GM21360 (cell line): ENCODE measurements at regions not wholly inside any gene's neighbourhood (a gene's known extent, or its start where the extent isn't known, plus 50 kb on each side); places are given as distances from the start of the nearest gene placed in this dataset.

Experiments
- ATAC-seq: cut with Tn5 transposase; IDR thresholded peaks from one replicate; pipeline ENCODE4 v1.9.1; 2021; ENCODE audit warnings: mild to moderate bottlenecking, moderate library complexity; ENCODE audit not compliant: unreplicated experiment

DNA sequence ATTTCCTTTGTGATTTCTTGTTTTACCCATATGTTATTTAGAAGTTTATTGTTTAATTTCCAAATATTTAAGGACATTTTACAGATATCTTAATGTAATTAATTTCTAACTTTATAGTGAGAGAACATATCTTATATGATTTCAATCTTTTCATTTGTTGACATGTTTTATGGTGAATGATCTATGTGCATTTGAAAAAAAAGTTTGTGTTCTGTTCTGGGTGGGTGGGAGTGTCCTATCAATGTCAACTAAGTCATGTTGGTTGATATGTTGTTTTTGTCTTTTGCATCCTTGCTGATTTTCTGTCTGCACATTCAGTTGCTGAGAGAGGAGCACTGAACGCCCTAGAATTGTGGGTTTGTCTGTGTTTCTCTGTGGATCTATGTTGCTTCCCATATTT lies 50.3 kb upstream of the CBFA2T3 start:
- ATAC-seq: no peak

- ATAC-seq: peak; percentile 55
Observed at GRCh38 chr16:89031715-89032659, 55.0 kb upstream of the CBFA2T3 start.

GRCh38 chr16:89033304-89033703 lies 56.3 kb upstream of the CBFA2T3 start:
- no peak for ATAC-seq

DNA sequence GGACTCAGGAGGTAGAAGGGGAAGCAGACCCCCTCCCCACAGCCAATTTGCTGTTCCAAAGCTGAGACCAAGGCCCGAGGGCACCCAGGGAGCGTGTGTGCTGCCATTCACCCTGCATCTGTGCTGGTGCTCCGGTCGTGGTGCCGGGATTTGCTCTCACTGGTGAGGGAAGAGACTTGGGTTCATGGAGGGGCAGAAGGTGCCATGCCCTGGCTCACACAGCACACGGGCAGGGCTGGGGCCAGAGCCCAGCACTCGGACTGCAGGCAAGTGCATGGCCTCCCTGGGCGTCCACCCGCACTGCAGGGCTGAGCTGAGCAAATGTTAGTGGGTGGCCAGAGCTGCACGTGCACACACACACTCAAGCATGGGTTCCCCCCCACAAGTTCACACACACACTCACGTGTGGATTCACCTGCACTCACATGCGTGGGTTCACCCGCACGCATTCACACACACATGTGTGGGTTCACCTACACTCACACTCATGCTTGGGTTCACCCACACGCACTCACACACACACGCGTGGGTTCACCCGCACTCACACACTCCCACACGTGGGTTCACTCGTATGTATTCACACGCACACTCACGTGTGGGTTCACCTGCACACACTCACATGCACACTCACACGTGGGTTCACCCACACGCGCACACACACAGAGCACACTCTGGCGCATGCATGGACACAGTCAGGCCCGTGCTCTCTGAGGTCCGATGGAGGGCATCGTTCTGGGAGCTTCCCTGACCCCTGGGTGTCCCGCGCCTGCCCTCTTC lies 57.0 kb upstream of the CBFA2T3 start:
- no peak for ATAC-seq

- ATAC-seq: no peak
Observed at GRCh38 chr16:89034573-89034961, 57.6 kb upstream of the CBFA2T3 start.

GRCh38 chr16:89034971-89035668 lies 58.1 kb upstream of the CBFA2T3 start:
- ATAC-seq: no peak

DNA sequence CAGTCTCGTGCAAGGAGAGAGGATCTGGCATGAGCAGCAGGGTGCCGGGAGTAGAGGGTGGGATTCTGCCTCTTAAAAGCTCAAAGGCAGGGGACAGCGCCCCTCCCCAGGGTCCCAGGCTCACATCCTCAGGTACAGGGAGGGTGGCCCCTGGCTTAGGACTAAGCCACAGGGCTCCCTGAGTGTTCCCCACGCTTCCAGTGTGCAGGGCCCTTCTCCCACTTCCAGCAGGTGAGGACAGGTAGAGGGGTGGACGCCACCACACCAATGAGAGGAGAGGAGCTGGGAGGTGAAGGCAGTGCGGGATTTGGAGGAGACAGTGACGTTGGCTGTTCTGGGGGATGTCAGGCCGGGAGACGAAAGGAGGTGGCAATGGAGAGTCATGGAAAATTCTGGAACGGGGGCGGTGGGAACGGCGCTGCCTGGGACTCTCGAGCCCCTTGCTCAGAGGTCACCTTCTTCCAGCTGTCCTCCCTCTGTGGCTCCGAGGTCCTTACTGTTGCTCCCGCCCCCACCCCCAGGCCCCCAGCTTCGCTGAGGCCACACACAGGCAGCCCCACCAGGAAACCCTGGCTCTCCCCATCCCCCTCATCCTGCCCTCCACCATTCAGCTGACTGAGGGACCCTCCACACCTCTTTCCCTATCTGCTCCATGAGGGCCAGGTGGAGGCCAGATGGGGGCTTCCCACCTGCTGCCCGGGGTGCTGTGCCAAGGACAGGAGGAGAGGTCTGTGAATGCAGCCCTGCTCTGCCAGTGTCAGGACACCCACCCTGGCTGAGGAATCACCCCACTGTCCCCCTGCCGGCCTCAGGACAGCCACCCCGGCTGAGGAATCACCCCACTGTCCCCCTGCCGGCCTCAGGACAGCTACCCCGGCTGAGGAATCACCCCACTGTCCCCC lies 57.7 kb upstream of the ACSF3 start:
- ATAC-seq: no peak

DNA sequence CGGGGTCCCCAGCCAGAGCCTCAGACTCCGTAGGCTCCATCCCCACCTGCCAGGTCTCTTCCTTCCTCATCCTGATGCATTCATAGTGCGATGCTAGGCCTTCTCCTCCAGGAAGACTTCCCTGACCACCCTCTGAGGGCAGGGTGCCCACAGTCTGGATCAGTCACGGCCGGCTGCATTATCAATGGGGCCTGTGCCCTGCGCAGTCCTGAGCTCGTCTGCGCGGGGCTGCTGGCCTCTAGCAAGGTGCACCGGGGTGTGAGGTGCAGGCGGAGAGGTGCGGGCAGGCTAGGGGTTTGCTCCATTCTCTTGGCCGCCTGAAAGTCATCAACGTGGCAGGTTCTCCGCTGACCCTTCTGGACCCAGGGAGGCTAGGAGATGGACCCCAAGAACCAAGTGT lies 56.9 kb upstream of the ACSF3 start:
- ATAC-seq: no peak

DNA sequence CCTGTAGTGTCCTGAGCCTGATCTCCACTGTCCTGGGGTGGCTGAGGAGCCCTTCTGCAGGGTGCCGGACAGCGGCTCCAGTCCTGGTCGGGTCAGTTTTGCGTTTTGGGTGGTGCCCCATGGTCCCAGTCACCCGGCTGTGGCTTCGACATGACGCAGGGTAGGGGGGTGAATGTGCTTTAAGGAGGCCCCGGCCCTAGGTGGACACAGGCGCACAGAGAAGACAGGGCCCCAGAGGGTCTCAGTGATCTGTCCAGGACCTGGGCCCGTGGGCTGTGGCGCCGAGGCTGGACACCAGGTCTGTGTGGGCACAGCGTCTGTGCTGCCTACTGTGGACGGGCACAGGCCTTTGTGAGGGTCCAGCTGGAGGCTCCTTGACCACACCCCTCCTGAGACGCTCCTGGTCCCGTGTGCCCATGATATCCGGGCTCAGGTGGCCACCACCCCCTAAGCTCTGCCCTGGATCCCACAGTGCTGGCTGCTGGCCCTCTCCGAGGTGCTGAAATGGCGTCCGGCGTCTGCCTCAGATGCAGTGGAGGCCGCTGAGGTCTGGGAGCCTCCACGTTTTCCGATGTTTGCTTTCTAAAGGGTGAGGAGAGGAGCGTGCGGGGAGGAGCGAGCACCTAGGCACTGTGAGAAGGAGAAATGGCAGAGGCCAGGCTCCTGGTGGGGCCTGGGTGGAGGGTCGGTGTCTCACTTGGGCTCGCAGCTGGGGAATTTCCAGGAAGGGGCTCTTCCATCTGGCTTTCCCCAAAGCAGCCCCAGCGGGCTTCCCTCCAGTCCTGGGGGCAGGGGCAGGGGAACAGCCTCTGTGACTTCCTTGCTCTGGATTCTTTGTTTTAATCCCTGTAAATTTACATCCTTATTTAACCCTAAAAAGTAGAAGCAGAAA lies 56.1 kb upstream of the ACSF3 start:
- ATAC-seq: no peak

- no peak for ATAC-seq
Observed at GRCh38 chr16:89038221-89038721, 55.4 kb upstream of the ACSF3 start.

DNA sequence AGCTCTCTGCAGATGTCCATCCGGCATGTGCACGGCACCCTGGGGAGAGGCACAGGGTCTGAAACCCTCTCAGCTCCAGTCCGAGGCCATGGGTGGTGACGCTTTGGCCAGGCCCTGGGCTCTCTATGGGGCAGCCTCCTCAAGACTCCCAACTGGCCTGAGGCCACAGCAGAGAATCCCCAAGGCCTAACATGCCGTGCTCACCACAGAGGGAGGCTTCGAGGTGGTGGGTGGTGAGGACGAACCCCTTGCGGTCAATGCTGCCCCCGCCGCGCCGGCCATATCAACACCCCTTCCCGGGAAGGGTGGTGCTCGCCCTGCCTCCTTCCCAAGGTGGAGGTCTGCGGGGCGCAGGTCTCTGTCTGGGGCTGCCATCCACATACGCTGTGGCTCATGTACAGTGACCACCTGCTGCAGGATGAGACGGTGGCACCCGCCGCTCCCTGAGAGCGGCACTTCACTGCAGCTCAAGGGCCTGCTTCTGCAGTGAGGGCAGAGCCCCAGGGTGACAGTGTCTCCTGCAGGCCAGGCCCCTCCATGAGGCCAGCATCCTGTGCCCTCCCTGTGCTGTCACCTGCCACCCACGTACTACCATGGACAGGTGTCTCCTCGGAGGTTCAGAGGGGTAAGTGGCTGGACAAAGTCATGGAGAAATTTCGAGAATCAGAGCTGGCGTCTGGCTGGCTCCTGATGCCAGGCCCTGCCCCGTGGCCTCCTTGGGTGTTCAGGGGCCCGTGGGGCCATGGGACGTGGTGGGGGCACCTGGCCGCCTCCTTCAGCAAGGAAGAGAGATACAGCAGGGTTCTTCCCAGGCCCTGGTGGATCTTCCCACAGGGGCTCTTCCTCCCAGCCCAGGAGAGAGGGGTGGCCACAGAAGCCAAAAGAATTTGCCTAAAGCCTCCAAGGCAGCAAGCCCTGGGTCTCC lies 54.6 kb upstream of the ACSF3 start:
- no peak for ATAC-seq

GRCh38 chr16:89039756-89040155 lies 53.9 kb upstream of the ACSF3 start:
- no peak for ATAC-seq

DNA sequence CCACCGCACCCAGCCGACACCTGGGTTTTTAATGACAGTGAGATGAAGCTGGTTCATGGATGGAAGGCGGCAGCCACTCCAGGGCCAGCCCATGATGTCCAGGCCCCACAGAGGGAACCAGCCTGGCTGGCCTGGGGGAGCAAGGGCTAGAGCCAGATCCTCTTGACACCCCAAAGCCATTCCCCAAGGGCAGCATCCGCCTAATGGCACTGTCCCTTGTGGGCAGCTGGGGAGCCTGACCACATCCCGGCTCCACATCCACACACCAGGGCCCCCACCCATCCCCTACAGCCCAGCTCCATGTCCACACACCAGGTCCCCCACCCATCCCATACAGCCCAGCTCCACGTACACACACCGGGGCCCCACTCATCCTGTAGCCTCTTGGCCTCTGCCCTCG lies 53.3 kb upstream of the ACSF3 start:
- ATAC-seq: no peak

DNA sequence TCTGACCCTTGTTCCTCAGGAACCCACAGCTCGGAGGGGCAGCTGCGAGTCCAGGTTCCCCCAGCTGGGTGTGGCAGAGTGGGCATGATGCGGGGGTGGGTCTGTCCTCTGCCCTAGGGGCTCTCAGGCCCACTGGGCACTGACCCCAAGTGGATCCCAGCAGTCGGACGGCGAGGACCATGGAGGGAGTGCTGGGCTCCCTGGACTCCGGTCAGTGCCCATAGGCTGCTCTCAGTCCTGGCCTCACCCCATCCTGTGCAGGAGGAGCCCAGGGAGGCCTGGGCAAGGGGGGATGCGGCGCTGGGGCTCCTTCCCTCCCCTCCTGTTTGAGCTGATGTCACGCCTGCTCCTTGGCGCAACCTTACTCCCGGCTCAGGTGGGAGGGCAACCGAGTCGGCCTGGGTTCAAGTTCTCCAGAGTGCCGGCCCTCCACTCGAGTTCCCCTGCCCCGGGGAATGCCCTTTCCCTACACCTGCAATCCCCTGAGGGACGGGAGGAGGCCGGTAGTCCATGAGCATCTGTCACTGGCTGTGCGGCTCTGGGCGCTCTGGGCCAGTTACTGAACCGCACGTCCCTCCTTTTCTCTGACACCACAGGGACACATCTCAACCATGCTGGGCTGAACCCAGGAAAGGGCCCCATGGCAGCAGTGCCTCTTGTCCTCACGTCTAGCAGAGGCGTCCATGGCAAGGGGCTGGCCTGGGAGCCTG lies 52.6 kb upstream of the ACSF3 start:
- no peak for ATAC-seq

DNA sequence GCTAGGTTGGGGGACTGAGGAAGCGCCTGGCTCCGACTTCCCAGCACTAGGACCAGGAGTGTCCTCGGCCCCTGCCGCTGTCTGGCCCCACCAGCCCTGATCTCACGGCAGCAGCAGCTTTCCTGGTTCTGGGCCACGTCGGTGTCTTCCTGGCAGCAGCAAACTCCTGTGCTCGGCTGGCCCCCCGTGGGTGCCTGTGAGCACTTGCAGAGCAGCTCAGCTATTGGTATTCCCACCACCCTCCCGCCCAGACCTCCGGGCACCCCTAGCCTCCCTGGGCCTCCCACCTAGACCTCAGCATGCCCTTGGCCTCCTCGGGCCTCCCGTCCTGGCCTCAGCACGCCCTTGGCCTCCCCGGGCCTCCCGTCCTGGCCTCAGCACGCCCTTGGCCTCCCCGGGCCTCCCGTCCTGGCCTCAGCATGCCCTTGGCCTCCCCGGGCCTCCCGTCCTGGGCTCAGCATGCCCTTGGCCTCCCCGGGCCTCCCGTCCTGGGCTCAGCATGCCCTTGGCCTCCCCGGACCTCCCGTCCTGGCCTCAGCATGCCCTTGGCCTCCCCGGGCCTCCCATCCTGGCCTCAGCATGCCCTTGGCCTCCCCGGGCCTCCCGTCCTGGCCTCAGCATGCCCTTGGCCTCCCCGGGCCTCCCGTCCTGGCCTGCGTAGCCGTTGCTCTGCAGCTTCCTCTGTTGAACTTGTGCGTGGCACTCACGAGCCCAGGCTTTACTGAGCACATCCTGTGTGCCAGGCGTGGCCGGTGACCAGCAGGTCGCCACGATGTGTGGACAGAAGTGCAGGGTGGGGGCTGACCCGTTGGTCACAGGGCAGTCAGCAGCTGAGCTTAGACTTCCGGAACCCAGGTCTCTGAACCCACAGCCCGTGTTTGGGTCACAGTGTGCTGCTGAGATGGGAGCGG lies 51.8 kb upstream of the ACSF3 start:
- ATAC-seq: no peak

- ATAC-seq: no peak
Observed at GRCh38 chr16:89042711-89043551, 50.7 kb upstream of the ACSF3 start.
